NCI-H2107 treated with DMSO at 0.1 percent for 48 hours (cell line): ENCODE measurements at regions not wholly inside any gene's neighbourhood (a gene's known extent, or its start where the extent isn't known, plus 50 kb on each side); places are given as distances from the start of the nearest gene placed in this dataset.

Source experiments
- DNase-seq: peaks from one replicate; lab custom pipeline; 2025; ENCODE audit not compliant: unreplicated experiment; lab: John Stamatoyannopoulos, UW

- DNase-seq, result no peak
Observed at GRCh38 chr10:114767986-114768821, 53.4 kb upstream of the FHIP2A start.

DNA sequence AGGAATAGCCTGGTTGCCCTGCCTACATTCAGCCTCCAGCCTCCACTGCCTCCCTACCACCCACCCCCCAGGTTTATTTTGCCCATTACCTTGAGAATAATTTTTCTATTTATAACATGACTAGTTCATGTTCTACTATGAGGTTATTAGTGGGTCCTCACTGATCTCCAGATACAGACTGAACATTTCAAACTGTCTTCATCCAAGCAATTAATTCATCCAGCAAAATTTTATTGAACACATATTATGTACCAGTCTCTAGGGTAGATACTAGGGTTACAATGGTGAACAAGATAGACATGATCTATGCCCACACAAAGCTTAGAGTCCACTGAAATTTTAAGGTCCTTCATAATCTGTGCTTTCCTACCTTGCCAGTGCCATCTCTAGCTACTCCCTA is 51.6 kb upstream of the FHIP2A start:
- DNase-seq, result no peak

DNA sequence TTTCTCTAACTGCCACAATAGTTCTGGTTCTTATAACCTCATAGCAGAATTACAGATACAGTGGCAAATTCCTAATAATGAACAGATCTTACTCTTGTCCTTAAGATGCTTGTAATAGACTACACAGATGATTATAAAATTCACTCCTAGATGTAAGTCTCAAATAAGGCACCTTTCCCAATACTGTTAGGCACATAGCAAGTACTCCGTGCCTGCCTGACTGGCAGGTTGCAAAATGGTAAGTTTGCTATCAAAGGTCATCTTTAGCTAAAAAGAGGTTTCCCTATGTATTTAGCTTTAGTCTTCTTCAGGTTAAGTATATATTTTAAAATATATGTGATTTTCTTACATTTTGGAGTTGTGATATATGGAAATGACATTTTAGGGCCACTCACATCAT is 50.4 kb upstream of the FHIP2A start:
- DNase-seq, result no peak

GRCh38 chr10:114771749-114772148 is 49.8 kb upstream of the FHIP2A start:
- no peak for DNase-seq
